Sigmoid colon (tissue), 6 donors: ENCODE measurements at regions not wholly inside any gene's neighbourhood (a gene's known extent, or its start where the extent isn't known, plus 50 kb on each side); places are given as distances from the start of the nearest gene placed in this dataset.

Source experiments
- DNase-seq: peaks from one replicate; pipeline ENCODE4 v3.0.0-alpha.2; 2019
- H3K27ac ChIP-seq, 4 donors: fragments of 200-600 bp; sonication (generic); one replicate each; pipeline ENCODE4 v1.5.1; 2016 to 2019; ENCODE audit warnings: mild to moderate bottlenecking in 1 of 4
- H3K27me3 ChIP-seq, 3 donors: fragments of 200-600 bp; sonication (generic); one replicate each; pipeline ENCODE4 v1.5.1; 2019; ENCODE audit warnings: mild to moderate bottlenecking in 1 of 3
- H3K36me3 ChIP-seq, 4 donors: fragments of 200-600 bp; sonication (generic); one replicate each; pipeline ENCODE4 v1.5.1; 2016 to 2019
- H3K4me1 ChIP-seq, 4 donors: fragments of 200-600 bp; sonication (generic); one replicate each; pipeline ENCODE4 v1.5.1; 2017 to 2019
- H3K4me3 ChIP-seq, 4 donors: fragments of 200-600 bp; sonication (generic); one replicate each; pipeline ENCODE4 v1.5.1; 2017 to 2019; ENCODE audit warnings: mild to moderate bottlenecking in 2 of 4, moderate library complexity in 1 of 4
- H3K9me3 ChIP-seq, 4 donors: fragments of 200-600 bp in 3 of 4; sonication (generic) in 3 of 4; one replicate each; pipeline versions ENCODE4 v1.5.1 to v1.6.1; 2013 to 2019
- CTCF ChIP-seq, 4 experiments: fragments of 450-650 bp in 3 of 4; fragments of 200-600 bp in 1 of 4; IDR thresholded peaks; one replicate each; pipeline ENCODE4 v1.5.1; 2016 to 2019; ENCODE audit warnings: antibody characterized with exemption in 4 of 4, mild to moderate bottlenecking in 3 of 4, moderate library complexity in 2 of 4
- EP300 ChIP-seq, 4 donors: sonication (generic); formaldehyde crosslinking; IDR thresholded peaks; one replicate each; pipeline ENCODE4 v1.6.1; 2017; ENCODE audit warnings: antibody characterized with exemption in 4 of 4
- POLR2A ChIP-seq, 2 donors: fragments of 450-650 bp; IDR thresholded peaks; one replicate each; pipeline ENCODE4 v1.6.1; 2016; ENCODE audit warnings: antibody characterized with exemption in 2 of 2, mild to moderate bottlenecking in 2 of 2, moderate library complexity in 2 of 2
- POLR2AphosphoS5 ChIP-seq, 4 donors: sonication (generic); formaldehyde crosslinking; IDR thresholded peaks; one replicate each; pipeline ENCODE4 v1.6.1; 2017; ENCODE audit warnings: antibody characterized with exemption in 4 of 4
- WGBS, 2 donors: extraction: QIAGEN DNeasy Blood & Tissue Kit; methylation state at CpG; one replicate each; pipeline ENCODE4 v1.1.7; 2013; 5-methylcytosine and 5-hydroxymethylcytosine counted together
- intact Hi-C: fragments of 100-400 bp; cut with DNase I; formaldehyde crosslinking; loops from one replicate; pipeline ENCODE4 v1.15.1; 2023
- donor health status: healthy with polysubstance abuse.
- donor health status: healthy.

GRCh38 chr4:20512033-20512792 is 188.0 kb upstream of the PACRGL start:
- Histone ChIP-seq H3K4me3 (no peak overlapping the region), H3K9me3 (no peaks in the 10 kb centered on the region), H3K4me1 (no peaks in the 10 kb centered on the region), H3K36me3 (no peaks in the 10 kb centered on the region), H3K27ac (no peak overlapping the region), H3K27me3 (no peaks in the 10 kb centered on the region)
- TF ChIP-seq POLR2AphosphoS5 (IDR thresholded peaks at IDR 0.05) (no peak), POLR2A (IDR thresholded peaks at IDR 0.05) (no peak), CTCF (IDR thresholded peaks at IDR 0.05) (no peak), EP300 (IDR thresholded peaks at IDR 0.05) (no peak)
- WGBS, 2 donors, result 67 to 89% methylated on average over 7 of the region's 7 CpGs
- DNase-seq, result no peak
- intact Hi-C loops, result no loop called here

- Histone ChIP-seq H3K4me1 (no peaks in the 10 kb centered on the region), H3K36me3 (no peaks in the 10 kb centered on the region), H3K9me3 (no peaks in the 10 kb centered on the region), H3K4me3 (no peak overlapping the region), H3K27ac (no peak overlapping the region), H3K27me3 (no peaks in the 10 kb centered on the region)
- TF ChIP-seq POLR2AphosphoS5 (IDR thresholded peaks at IDR 0.05) (no peak), POLR2A (IDR thresholded peaks at IDR 0.05) (no peak), CTCF (IDR thresholded peaks at IDR 0.05) (no peak), EP300 (IDR thresholded peaks at IDR 0.05) (no peak)
- no peak for DNase-seq
- intact Hi-C loops, result no loop called here
- 52 to 72% methylated on average over 5 of the region's 5 CpGs for WGBS, 2 donors
Observed at GRCh38 chr4:20512985-20513384, 187.3 kb upstream of the PACRGL start.

GRCh38 chr4:20520901-20521300 is 179.4 kb upstream of the PACRGL start:
- H3K27me3 ChIP-seq, result no peaks in the 10 kb centered on the region
- peaks cover 0 to 4% (median 0%) of the 10 kb centered on the region in 4 donors for H3K36me3 ChIP-seq
- 87 to 92% methylated on average over 1 of the region's 1 CpG for WGBS, 2 donors
- no peak overlapping the region for H3K4me3 ChIP-seq
- no peak for DNase-seq
- H3K4me1 ChIP-seq, result no peaks in the 10 kb centered on the region
- TF ChIP-seq CTCF (IDR thresholded peaks at IDR 0.05), result no peak
- TF ChIP-seq EP300 (IDR thresholded peaks at IDR 0.05), result no peak
- no peak for TF ChIP-seq POLR2A (IDR thresholded peaks at IDR 0.05)
- no peak for TF ChIP-seq POLR2AphosphoS5 (IDR thresholded peaks at IDR 0.05)
- H3K9me3 ChIP-seq, result no peaks in the 10 kb centered on the region
- intact Hi-C loops, result no loop called here
- no peak overlapping the region for H3K27ac ChIP-seq

- Histone ChIP-seq H3K9me3 (no peaks in the 10 kb centered on the region), H3K27ac (no peak overlapping the region), H3K4me3 (no peak overlapping the region), H3K36me3 (peaks cover 0 to 5% (median 0%) of the 10 kb centered on the region in 4 donors), H3K27me3 (no peaks in the 10 kb centered on the region), H3K4me1 (peaks cover 0 to 15% (median 2%) of the 10 kb centered on the region in 4 donors)
- intact Hi-C loops, result no loop called here
- TF ChIP-seq EP300 (IDR thresholded peaks at IDR 0.05), result no peak
- no peak for TF ChIP-seq CTCF (IDR thresholded peaks at IDR 0.05)
- no peak for TF ChIP-seq POLR2A (IDR thresholded peaks at IDR 0.05)
- TF ChIP-seq POLR2AphosphoS5 (IDR thresholded peaks at IDR 0.05), result no peak
- no peak for DNase-seq
- WGBS, 2 donors, result 75 to 87% methylated on average over 1 of the region's 1 CpG
Observed at GRCh38 chr4:20528508-20528907, 171.8 kb upstream of the PACRGL start.

GRCh38 chr4:20529691-20530090 is 170.6 kb upstream of the PACRGL start:
- DNase-seq, result no peak
- WGBS, 2 donors, result 34 to 51% methylated on average over 1 of the region's 1 CpG
- Histone ChIP-seq H3K27me3 (no peaks in the 10 kb centered on the region), H3K4me3 (no peak overlapping the region), H3K9me3 (no peaks in the 10 kb centered on the region), H3K4me1 (peaks cover 0 to 15% (median 2%) of the 10 kb centered on the region in 4 donors), H3K27ac (no peak overlapping the region), H3K36me3 (peaks cover 0 to 17% (median 0%) of the 10 kb centered on the region in 4 donors)
- TF ChIP-seq POLR2A (IDR thresholded peaks at IDR 0.05) (no peak), EP300 (IDR thresholded peaks at IDR 0.05) (no peak), POLR2AphosphoS5 (IDR thresholded peaks at IDR 0.05) (no peak), CTCF (IDR thresholded peaks at IDR 0.05) (no peak)
- intact Hi-C loops, result no loop called here
